Glomerular visceral epithelial cell (primary cell): ENCODE measurements at regions not wholly inside any gene's neighbourhood (a gene's known extent, or its start where the extent isn't known, plus 50 kb on each side); places are given as distances from the start of the nearest gene placed in this dataset.
"Not testable (repeated sequence)": the region's sequence is repeated elsewhere in the genome, so short reads cannot be mapped to it uniquely, and the experiment has no call there.

ENCODE experiments used
- DNase-seq: peaks from one replicate; pipeline ENCODE4 v3.0.0-alpha.2; 2016; ENCODE audit errors: extremely low spot score

DNA sequence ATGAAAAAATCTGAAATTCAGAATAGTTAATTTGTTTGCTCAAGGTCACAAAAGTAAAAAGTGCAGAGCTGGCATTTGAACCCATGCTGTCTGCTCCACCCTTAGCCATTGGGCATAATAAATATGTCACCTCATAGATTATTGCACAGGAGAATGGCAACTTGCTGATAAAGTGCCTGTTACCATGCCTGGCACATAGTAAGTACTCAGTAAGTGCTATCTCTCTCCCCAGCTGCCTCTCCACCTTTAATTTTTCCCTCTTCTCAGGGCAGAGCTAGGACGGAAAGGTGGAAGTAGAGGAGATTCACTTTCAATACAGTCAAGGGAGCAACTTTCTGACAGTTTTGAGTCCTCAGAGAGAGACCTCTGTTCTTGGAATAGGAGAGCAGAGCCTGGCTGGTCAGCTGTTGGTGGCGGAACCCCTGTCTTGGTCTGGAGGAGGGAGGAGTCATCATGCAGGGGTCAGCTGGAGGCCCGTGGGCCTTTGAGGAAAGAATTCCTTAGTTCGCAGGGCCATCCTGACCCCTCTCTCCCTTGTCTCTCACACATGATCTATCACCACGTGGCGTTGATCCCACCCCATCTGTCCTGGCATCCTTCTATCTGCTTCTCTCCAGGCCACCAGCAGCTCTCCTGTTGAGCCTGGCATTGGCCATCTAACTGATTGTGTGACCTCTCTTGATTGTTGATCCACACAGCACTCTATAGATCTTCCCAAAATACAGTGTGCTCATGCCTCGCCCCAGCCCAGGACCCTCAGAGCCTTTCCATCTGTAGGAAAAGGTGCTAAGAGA lies 149.3 kb downstream of the RPLP1 start:
- no peak for DNase-seq

DNA sequence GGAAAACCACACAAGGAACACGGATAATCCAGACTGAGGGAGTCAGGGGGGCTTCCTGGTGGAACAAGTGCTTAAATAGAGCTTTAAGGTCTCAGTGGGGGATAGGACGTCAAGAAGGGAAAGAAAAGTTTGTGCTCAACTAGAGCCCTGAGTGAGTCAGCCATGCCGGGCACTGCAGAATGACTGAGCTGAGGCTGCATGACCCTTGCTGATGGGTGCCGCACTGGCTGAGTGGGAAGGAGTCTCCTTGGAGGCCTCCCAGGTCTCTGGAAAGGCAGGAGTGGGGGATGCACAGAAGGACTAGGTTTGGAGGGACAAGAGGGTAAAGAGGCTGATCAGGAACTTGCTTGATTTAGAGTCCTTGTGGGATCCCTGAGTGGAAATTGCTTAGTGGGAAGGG lies 150.3 kb downstream of the RPLP1 start:
- no peak for DNase-seq

GRCh38 chr15:69603369-69604071 lies 150.9 kb downstream of the RPLP1 start:
- no peak for DNase-seq

- no peak for DNase-seq
Measured at GRCh38 chr15:69604072-69604411, 151.4 kb downstream of the RPLP1 start.

GRCh38 chr15:69606144-69606543 lies 153.5 kb downstream of the RPLP1 start:
- DNase-seq = no peak

DNA sequence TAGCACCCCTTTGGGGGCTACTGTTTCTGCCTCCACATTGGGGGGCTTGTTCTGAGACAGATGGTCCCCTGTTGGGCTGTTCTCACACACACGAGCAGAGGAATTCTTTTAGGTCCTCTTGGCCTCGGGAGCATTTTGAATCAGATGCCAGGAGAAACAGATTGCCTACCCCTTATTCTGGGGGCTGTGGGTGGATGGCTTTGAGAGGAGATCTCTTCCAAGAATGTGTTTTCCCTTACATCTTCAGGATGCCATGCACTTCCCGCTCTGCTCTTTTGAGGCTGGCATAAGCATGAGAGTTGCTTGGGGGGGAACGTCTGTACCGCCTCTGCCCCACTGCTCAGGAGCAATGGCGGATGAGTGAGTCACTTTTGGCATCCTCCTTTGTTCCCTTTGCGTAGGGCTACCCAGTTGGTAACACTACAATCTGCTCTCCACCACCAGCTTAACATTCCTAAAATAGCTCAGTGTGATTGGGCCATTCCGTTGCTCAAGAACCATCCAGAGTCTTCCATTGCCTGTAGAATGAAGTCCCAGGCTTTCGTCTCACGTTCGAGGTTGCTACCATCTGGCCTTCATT lies 154.4 kb downstream of the RPLP1 start:
- DNase-seq = no peak

DNA sequence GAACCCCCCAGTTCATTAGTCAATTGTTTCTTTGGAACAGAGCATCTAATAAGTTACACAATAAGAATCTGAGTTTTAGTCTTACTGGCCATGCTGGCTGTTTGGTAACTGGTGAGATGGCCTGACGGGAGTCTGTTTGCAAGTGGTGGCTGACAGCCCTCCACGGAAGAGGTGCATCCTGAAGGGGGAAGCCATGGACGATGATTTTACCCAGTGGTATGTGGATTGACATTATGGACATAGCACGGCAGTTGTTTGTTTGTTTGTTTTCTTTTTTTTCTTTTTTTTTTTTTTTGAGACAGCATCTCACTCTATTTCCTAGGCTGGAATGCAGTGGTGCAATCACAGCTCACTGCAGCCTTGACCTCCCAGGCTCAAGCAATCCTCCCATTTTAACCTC lies 156.0 kb downstream of the RPLP1 start:
- no peak for DNase-seq

DNA sequence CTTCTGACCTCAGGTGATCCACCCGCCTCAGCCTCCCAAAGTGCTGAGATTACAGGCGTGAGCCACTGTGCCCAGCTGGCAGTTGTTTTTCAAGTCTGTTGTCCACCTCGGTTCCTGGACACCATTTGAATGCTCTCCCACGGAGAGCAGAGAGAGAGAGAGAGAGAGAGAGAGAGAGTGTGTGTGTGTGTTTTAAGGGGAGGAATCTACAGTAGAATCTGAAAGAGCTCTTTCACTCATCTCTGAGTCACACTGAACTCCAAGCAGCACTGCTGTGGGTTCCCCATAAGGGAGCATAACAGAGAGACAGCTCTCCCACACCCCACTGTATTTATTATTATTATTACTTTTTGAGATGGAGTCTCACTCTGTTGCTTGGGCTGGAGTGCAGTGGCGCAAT lies 156.6 kb downstream of the RPLP1 start:
- DNase-seq = peak; percentile 34

GRCh38 chr15:69609776-69610175 lies 157.2 kb downstream of the RPLP1 start:
- no peak for DNase-seq

GRCh38 chr15:69610277-69610676 lies 157.7 kb downstream of the RPLP1 start:
- DNase-seq = no peak

- DNase-seq = no peak
Measured at GRCh38 chr15:69610858-69611257, 158.2 kb downstream of the RPLP1 start.

DNA sequence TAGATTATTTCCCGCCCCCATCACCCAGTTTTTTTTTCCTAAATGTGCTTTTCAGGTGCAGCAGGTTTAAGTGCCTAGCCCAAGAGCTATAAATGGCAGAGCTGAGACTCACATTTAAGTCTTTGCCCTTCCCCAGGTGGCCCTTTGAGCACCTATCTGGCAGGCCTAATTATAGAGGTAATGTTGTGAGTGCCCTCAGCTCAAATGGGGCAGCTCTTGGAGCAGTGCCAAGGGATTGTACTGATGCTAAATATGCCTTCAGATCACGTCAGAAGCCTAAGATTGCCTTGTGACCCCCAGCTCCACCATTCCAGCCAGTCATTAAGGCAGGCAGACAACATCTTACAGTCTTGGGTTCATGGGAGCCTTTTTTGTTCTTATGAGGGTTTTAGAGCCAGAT lies 159.5 kb downstream of the RPLP1 start:
- no peak for DNase-seq

DNA sequence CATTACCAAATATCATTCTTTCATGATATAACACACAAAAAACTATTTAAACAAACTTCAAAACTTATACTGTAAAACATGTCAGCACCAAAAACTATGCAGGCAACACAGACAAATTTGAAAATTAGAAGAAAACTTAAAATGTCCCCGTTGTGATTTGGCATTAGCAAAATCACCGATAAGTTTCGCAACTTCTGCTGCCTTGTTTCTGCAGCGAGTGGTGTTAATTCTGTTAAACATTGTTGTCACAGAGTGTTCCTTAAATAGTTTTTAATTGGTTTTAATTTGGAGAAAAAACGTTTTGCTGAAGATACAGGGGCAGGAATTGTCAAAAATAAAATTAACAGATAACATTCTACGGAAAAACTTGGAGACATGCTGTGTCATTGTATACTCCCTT lies 160.6 kb downstream of the RPLP1 start:
- DNase-seq = no peak

DNA sequence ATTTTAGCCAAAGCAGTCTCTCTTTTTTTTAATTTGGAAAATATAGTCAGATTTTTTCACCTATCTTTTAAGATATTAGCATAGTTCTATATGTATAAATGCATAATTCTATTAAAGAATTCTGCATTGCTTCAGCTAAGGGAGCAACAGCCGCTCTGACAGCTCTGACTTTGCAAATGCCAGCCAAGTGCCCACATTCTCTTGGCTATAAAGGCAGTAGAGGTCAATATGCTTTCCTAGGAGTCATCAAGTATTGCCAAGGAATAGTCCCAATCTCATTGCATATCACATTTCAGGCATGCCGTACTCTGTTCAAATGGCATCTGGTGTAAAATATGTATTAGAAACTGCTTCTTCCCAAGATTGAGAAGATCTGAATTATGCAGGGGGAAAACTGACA lies 161.4 kb downstream of the RPLP1 start:
- no peak for DNase-seq

DNA sequence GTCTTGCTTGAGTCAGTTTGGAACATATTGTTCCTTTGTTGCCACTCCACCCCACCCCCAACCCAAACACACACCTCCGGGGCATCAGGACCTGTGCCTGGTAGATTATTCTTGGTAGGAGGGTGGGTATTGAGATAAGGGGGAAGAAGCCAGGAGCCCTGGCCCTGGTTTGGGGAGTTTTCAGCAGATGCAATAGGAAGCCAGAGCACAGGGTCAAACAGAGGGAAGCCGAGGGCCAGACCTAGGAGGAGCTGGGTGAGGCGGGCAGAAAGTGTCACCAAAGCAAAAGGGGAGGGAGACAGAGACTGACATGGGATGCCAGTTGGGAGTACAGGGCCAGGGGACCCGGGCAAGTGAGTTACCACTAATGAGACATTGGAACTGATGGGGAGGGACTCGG lies 163.1 kb downstream of the RPLP1 start:
- no peak for DNase-seq

GRCh38 chr15:69616558-69616957 lies 163.9 kb downstream of the RPLP1 start:
- DNase-seq = no peak

GRCh38 chr15:69617144-69617543 lies 164.5 kb downstream of the RPLP1 start:
- DNase-seq = not testable (repeated sequence)

DNA sequence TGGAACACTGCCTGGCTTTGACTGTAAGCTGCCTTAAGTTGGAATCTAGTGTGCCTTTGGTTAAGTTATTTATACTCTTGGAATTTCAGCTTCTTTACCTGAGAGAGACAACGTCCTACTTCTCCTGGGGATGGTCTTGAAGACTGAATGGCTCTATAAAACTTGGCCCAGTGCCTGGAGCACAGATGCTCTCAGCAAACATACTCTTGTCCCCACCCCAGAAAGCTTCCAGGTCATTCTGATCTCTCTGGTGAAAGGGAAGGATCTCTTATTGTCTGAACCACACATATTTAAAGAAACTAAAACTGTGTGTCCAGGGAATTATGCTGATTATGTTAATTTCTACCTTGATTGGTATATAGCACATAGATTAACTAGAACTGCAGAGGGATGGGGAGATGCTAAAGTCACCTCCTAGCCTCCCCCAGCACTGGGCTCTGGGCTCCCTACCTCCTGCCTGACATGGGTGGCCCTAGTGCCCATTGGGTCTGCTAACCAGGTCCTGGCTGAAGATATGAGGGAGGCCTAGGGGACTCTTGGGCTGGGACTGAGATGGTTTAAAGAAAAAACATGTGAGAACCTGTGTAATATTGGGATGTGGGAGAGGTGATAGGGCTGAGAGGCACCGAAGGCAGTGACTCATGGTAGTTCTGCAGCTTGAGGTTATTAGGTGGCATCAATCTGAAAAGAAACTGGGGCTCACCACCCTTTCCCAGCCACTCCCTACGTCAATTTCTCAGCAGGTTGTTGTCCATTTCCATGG lies 171.0 kb downstream of the RPLP1 start:
- no peak for DNase-seq

DNA sequence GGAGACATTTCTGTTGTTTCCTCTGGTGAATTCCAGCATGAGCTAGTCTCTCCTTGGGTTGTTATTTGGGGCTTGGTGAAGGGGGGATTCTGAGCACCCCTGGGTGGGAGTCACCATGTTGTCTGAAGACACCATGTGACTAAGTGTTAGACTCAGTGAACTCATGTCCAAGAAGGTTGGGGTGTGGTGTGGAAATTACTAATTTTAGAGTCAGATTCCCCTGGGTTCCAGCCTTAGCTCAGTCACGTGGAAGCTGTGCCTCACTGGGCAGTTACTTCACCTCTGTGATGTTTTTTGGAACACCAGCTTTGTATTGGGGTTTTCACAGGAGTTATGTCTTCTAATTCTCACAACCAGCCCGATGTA lies 171.5 kb downstream of the RPLP1 start:
- no peak for DNase-seq

- DNase-seq = no peak
Measured at GRCh38 chr15:69624816-69625215, 172.2 kb downstream of the RPLP1 start.

DNA sequence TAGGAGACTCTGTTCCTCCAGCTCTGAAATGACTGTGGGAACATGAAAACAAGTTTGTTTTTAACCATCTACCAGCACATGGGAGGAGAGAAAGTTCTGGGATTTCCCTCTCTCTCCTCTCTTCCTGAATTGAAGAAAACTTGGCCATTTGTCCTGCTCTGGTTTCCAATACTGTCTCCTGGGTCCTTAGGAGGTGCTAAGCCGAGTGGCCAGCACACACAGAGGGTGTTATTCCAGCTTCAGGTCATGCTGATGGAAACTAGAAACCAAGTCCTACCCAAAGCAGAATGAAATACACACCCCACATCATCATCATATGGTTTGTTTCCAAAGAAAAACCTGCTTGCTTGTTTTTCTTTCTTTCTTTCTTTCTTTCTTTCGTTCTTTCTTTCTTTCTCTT lies 172.7 kb downstream of the RPLP1 start:
- no peak for DNase-seq
